SK-N-SH treated with all-trans-retinoic acid at 6 μM for 48 hours (cell line): ENCODE measurements at regions not wholly inside any gene's neighbourhood (a gene's known extent, or its start where the extent isn't known, plus 50 kb on each side); places are given as distances from the start of the nearest gene placed in this dataset.

ENCODE experiments used
- ARNTL ChIP-seq: fragments of 450-650 bp; formaldehyde crosslinking; IDR thresholded peaks from 2 replicates; pipeline ENCODE4 v1.5.0; 2020; ENCODE audit warnings: low read depth, mild to moderate bottlenecking, moderate library complexity, borderline replicate concordance
- BACH2 ChIP-seq: fragments of 250-450 bp; sonication (Bioruptor Pico); IDR thresholded peaks from 2 replicates; pipeline ENCODE4 v1.9.0; 2021; ENCODE audit warnings: mild to moderate bottlenecking, borderline replicate concordance
- GLIS3 ChIP-seq: fragments of 250-450 bp; sonication (Bioruptor Pico); IDR thresholded peaks from 2 replicates; pipeline ENCODE4 v1.5.0; 2020; ENCODE audit warnings: mild to moderate bottlenecking, moderate library complexity
- OSR1 ChIP-seq: fragments of 250-450 bp; sonication (Bioruptor Pico); IDR thresholded peaks from 2 replicates; pipeline ENCODE4 v1.8.0; 2022; ENCODE audit warnings: moderate library complexity, mild to moderate bottlenecking, inconsistent platforms
- ZC3H10 ChIP-seq: fragments of 250-450 bp; sonication (Bioruptor Pico); IDR thresholded peaks from 2 replicates; pipeline ENCODE4 v1.5.1; 2021; ENCODE audit warnings: mild to moderate bottlenecking, moderate library complexity
- ZFP30 ChIP-seq: fragments of 450-650 bp; formaldehyde crosslinking; IDR thresholded peaks from 2 replicates; pipeline ENCODE4 v1.5.0; 2022; ENCODE audit warnings: mild to moderate bottlenecking, moderate library complexity
- ZNF70 ChIP-seq: fragments of 450-650 bp; formaldehyde crosslinking; IDR thresholded peaks from 2 replicates; pipeline ENCODE4 v1.5.0; 2020; ENCODE audit warnings: mild to moderate bottlenecking, moderate library complexity
- TF ChIP-seq, protein P1 (sequence below): fragments of 250-450 bp; sonication (Bioruptor Pico); IDR thresholded peaks from 2 replicates; pipeline ENCODE4 v1.8.0; 2020; ENCODE audit warnings: mild to moderate bottlenecking, moderate library complexity, borderline replicate concordance
- TF ChIP-seq, protein P2 (sequence below): fragments of 250-450 bp; sonication (Bioruptor Pico); IDR thresholded peaks from 2 replicates; pipeline ENCODE4 v1.8.0; 2021; ENCODE audit warnings: low read depth, mild to moderate bottlenecking, moderate library complexity, borderline replicate concordance

DNA sequence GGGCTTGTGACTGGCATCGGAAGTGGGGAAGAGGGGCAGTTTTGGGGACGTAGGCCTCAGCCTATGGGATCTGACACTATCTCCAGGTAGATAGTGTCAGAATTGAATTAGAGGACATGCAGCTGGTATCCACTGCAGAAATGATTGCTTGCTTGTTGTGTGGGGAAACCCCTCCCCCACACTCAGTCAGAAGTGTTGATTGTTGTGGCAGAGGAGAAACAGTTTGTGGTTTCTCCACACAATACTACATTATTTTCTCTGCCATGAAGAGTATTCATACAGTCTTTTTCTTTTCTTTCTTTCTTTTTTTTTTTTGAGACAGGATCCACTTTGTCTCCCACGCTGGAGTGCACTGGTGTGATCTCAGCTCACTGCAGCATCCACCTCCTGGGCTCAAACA is 113.9 kb downstream of the ARRDC3 start:
- TF ChIP-seq, protein P1, sequence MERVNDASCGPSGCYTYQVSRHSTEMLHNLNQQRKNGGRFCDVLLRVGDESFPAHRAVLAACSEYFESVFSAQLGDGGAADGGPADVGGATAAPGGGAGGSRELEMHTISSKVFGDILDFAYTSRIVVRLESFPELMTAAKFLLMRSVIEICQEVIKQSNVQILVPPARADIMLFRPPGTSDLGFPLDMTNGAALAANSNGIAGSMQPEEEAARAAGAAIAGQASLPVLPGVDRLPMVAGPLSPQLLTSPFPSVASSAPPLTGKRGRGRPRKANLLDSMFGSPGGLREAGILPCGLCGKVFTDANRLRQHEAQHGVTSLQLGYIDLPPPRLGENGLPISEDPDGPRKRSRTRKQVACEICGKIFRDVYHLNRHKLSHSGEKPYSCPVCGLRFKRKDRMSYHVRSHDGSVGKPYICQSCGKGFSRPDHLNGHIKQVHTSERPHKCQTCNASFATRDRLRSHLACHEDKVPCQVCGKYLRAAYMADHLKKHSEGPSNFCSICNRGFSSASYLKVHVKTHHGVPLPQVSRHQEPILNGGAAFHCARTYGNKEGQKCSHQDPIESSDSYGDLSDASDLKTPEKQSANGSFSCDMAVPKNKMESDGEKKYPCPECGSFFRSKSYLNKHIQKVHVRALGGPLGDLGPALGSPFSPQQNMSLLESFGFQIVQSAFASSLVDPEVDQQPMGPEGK, result no peak
- TF ChIP-seq ZNF70 (CRISPR knock-in tag) (no peak), ZC3H10 (CRISPR knock-in tag) (no peak), ARNTL (CRISPR knock-in tag) (no peak), OSR1 (CRISPR knock-in tag) (no peak), BACH2 (CRISPR knock-in tag) (no peak), GLIS3 (CRISPR knock-in tag) (no peak), ZFP30 (CRISPR knock-in tag) (no peak)
- TF ChIP-seq, protein P2, sequence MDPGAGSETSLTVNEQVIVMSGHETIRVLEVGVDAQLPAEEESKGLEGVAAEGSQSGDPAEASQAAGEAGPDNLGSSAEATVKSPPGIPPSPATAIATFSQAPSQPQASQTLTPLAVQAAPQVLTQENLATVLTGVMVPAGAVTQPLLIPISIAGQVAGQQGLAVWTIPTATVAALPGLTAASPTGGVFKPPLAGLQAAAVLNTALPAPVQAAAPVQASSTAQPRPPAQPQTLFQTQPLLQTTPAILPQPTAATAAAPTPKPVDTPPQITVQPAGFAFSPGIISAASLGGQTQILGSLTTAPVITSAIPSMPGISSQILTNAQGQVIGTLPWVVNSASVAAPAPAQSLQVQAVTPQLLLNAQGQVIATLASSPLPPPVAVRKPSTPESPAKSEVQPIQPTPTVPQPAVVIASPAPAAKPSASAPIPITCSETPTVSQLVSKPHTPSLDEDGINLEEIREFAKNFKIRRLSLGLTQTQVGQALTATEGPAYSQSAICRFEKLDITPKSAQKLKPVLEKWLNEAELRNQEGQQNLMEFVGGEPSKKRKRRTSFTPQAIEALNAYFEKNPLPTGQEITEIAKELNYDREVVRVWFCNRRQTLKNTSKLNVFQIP (CRISPR knock-in tag), result no peak
